Left ventricle myocardium inferior (tissue), 1 donor: ENCODE measurements at regions not wholly inside any gene's neighbourhood (a gene's known extent, or its start where the extent isn't known, plus 50 kb on each side); places are given as distances from the start of the nearest gene placed in this dataset.
A peak's percentile ranks its signal among the peaks of the same experiment; 100 is the strongest.

Experiments
- DNase-seq: peaks from one replicate; pipeline ENCODE4 v3.0.0-alpha.2; 2020
- H3K27ac ChIP-seq: fragments of 200-600 bp; replicated peaks from 2 replicates; pipeline ENCODE4 v1.8.0; 2021
- H3K27me3 ChIP-seq: fragments of 200-600 bp; 2 replicates; pipeline ENCODE4 v1.8.0; 2021; ENCODE audit warnings: low read depth
- H3K36me3 ChIP-seq: fragments of 200-600 bp; 2 replicates; pipeline ENCODE4 v1.8.0; 2021
- H3K4me1 ChIP-seq: fragments of 200-600 bp; 2 replicates; pipeline ENCODE4 v1.8.0; 2021
- H3K4me3 ChIP-seq: fragments of 200-600 bp; 2 replicates; pipeline ENCODE4 v1.8.0; 2021; ENCODE audit warnings: mild to moderate bottlenecking, moderate library complexity
- H3K9me3 ChIP-seq: fragments of 200-600 bp; replicated peaks from 2 replicates; pipeline ENCODE4 v1.8.0; 2021
- CTCF ChIP-seq: fragments of 200-600 bp; IDR thresholded peaks from 2 replicates; pipeline ENCODE4 v1.8.0; 2021; ENCODE audit warnings: antibody characterized with exemption, mild to moderate bottlenecking, borderline replicate concordance
- intact Hi-C: fragments of 100-400 bp; cut with micrococcal nuclease; formaldehyde crosslinking; loops from one replicate; pipeline ENCODE4 v1.11.0; 2022
- donor health status: DM: no; HTN: yes; CAD: no; lungs with severe emphysema.

- Histone ChIP-seq H3K27me3 (no peaks in the 10 kb centered on the region), H3K27ac (no peak overlapping the region), H3K4me1 (peaks cover 10% of the 10 kb centered on the region), H3K36me3 (peaks cover 58% of the 10 kb centered on the region), H3K9me3 (no peaks in the 10 kb centered on the region), H3K4me3 (no peak overlapping the region)
- DNase-seq, result no peak
- intact Hi-C loops, result no loop called here
- no peak for TF ChIP-seq CTCF
These were observed 72.5 kb upstream of the KCTD7 start for GRCh38 chr7:66556177-66556548.

- Histone ChIP-seq H3K36me3 (peaks cover 52% of the 10 kb centered on the region), H3K27me3 (no peaks in the 10 kb centered on the region), H3K27ac (no peak overlapping the region), H3K9me3 (no peaks in the 10 kb centered on the region), H3K4me1 (peaks cover 10% of the 10 kb centered on the region), H3K4me3 (no peak overlapping the region)
- no peak for DNase-seq
- intact Hi-C loops, result no loop called here
- no peak for TF ChIP-seq CTCF
These were observed 72.0 kb upstream of the KCTD7 start for GRCh38 chr7:66556549-66557213.

GRCh38 chr7:66557214-66558200 lies 71.2 kb upstream of the KCTD7 start:
- peak; percentile 73 for DNase-seq
- Histone ChIP-seq H3K4me1 (peaks cover 10% of the 10 kb centered on the region), H3K27ac (no peak overlapping the region), H3K36me3 (peaks cover 44% of the 10 kb centered on the region), H3K27me3 (no peaks in the 10 kb centered on the region), H3K9me3 (no peaks in the 10 kb centered on the region), H3K4me3 (no peak overlapping the region)
- intact Hi-C loops, result no loop called here
- TF ChIP-seq CTCF, result peak; percentile 94

- H3K4me1 ChIP-seq, result peaks cover 10% of the 10 kb centered on the region
- peaks cover 37% of the 10 kb centered on the region for H3K36me3 ChIP-seq
- no peak for TF ChIP-seq CTCF
- H3K4me3 ChIP-seq, result no peak overlapping the region
- H3K9me3 ChIP-seq, result no peaks in the 10 kb centered on the region
- no peak for DNase-seq
- H3K27me3 ChIP-seq, result no peaks in the 10 kb centered on the region
- H3K27ac ChIP-seq, result no peak overlapping the region
- intact Hi-C loops, result no loop called here
These were observed 70.5 kb upstream of the KCTD7 start for GRCh38 chr7:66558201-66558641.

GRCh38 chr7:66558660-66559465 lies 69.8 kb upstream of the KCTD7 start:
- Histone ChIP-seq H3K36me3 (peaks cover 31% of the 10 kb centered on the region), H3K9me3 (no peaks in the 10 kb centered on the region), H3K27ac (no peak overlapping the region), H3K27me3 (no peaks in the 10 kb centered on the region), H3K4me1 (peaks cover 10% of the 10 kb centered on the region), H3K4me3 (no peak overlapping the region)
- no peak for DNase-seq
- intact Hi-C loops, result no loop called here
- TF ChIP-seq CTCF, result no peak
